Progenitor cell of endocrine pancreas (in vitro differentiated cells): ENCODE measurements at regions not wholly inside any gene's neighbourhood (a gene's known extent, or its start where the extent isn't known, plus 50 kb on each side); places are given as distances from the start of the nearest gene placed in this dataset.

Experiments
- DNase-seq: peaks from one replicate; pipeline ENCODE4 v3.0.0; 2021; ENCODE audit warnings: low spot score; ENCODE audit not compliant: unreplicated experiment
- H3K27ac Mint-ChIP-seq: 2 replicates; pipeline ENCODE4 v1.8.0; 2021; ENCODE audit warnings: mild to moderate bottlenecking, moderate library complexity, mixed read lengths
- H3K27me3 Mint-ChIP-seq: 2 replicates; pipeline ENCODE4 v1.8.0; 2021; ENCODE audit warnings: mixed read lengths
- H3K36me3 Mint-ChIP-seq: 2 replicates; pipeline ENCODE4 v1.8.0; 2022; ENCODE audit warnings: mixed read lengths; ENCODE audit not compliant: insufficient read depth
- H3K4me1 Mint-ChIP-seq: 2 replicates; pipeline ENCODE4 v1.8.0; 2021; ENCODE audit warnings: low read depth, mixed read lengths
- H3K4me3 Mint-ChIP-seq: 2 replicates; pipeline ENCODE4 v1.8.0; 2021; ENCODE audit warnings: low read depth, mild to moderate bottlenecking, moderate library complexity, mixed read lengths
- H3K9me3 Mint-ChIP-seq: 2 replicates; pipeline ENCODE4 v1.8.0; 2021; ENCODE audit warnings: low read depth, mixed read lengths
- TF ChIP-seq, protein P1 (sequence below): fragments of 200-600 bp; sonication (generic); IDR thresholded peaks from one replicate; pipeline ENCODE4 v1.5.0; 2021; ENCODE audit warnings: antibody characterized with exemption, mild to moderate bottlenecking; ENCODE audit not compliant: unreplicated experiment

- Mint-ChIP-seq H3K9me3 (peaks cover 17% of the 10 kb centered on the region), H3K36me3 (peaks cover 2% of the 10 kb centered on the region), H3K27ac (no peak overlapping the region), H3K27me3 (no peaks in the 10 kb centered on the region), H3K4me1 (no peaks in the 10 kb centered on the region), H3K4me3 (no peak overlapping the region)
- TF ChIP-seq, protein P1, sequence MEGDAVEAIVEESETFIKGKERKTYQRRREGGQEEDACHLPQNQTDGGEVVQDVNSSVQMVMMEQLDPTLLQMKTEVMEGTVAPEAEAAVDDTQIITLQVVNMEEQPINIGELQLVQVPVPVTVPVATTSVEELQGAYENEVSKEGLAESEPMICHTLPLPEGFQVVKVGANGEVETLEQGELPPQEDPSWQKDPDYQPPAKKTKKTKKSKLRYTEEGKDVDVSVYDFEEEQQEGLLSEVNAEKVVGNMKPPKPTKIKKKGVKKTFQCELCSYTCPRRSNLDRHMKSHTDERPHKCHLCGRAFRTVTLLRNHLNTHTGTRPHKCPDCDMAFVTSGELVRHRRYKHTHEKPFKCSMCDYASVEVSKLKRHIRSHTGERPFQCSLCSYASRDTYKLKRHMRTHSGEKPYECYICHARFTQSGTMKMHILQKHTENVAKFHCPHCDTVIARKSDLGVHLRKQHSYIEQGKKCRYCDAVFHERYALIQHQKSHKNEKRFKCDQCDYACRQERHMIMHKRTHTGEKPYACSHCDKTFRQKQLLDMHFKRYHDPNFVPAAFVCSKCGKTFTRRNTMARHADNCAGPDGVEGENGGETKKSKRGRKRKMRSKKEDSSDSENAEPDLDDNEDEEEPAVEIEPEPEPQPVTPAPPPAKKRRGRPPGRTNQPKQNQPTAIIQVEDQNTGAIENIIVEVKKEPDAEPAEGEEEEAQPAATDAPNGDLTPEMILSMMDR, result no peak
- no peak for DNase-seq
Measured at GRCh38 chr4:134958862-134959261, 757.3 kb upstream of the PABPC4L start.

DNA sequence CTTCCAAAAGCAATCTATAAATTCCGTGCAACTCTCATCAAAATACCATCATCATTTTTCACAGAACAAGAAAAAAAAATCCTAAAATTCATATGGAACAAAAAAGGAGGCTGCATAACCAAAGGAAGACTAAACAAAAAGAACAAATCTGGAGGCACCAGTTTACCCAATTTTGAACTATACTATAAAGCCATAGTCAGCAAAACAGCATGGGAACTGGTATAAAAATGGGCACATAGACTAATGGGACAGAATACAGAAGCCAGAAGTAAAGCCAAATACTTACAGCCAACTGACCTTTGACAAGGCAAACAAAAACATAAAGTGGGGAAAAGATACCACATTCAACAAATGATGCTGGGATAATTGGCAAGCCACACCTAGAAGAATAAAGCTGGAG is 753.5 kb upstream of the PABPC4L start:
- Mint-ChIP-seq H3K36me3 (peaks cover 2% of the 10 kb centered on the region), H3K4me3 (no peak overlapping the region), H3K9me3 (peaks cover 21% of the 10 kb centered on the region), H3K27me3 (no peaks in the 10 kb centered on the region), H3K27ac (no peak overlapping the region), H3K4me1 (no peaks in the 10 kb centered on the region)
- TF ChIP-seq, protein P1, result no peak
- DNase-seq, result no peak

GRCh38 chr4:134952775-134953174 is 751.2 kb upstream of the PABPC4L start:
- Mint-ChIP-seq H3K9me3 (peaks cover 21% of the 10 kb centered on the region), H3K36me3 (peaks cover 2% of the 10 kb centered on the region), H3K4me1 (no peaks in the 10 kb centered on the region), H3K4me3 (no peak overlapping the region), H3K27ac (no peak overlapping the region), H3K27me3 (no peaks in the 10 kb centered on the region)
- DNase-seq, result no peak
- TF ChIP-seq, protein P1, result no peak

GRCh38 chr4:134952305-134952704 is 750.7 kb upstream of the PABPC4L start:
- H3K27me3 Mint-ChIP-seq, result no peaks in the 10 kb centered on the region
- TF ChIP-seq, protein P1, result no peak
- peaks cover 2% of the 10 kb centered on the region for H3K36me3 Mint-ChIP-seq
- H3K4me1 Mint-ChIP-seq, result no peaks in the 10 kb centered on the region
- DNase-seq, result no peak
- H3K4me3 Mint-ChIP-seq, result no peak overlapping the region
- H3K9me3 Mint-ChIP-seq, result peaks cover 21% of the 10 kb centered on the region
- H3K27ac Mint-ChIP-seq, result no peak overlapping the region

- no peaks in the 10 kb centered on the region for H3K27me3 Mint-ChIP-seq
- TF ChIP-seq, protein P1, result no peak
- no peaks in the 10 kb centered on the region for H3K4me1 Mint-ChIP-seq
- no peaks in the 10 kb centered on the region for H3K36me3 Mint-ChIP-seq
- H3K9me3 Mint-ChIP-seq, result peaks cover 5% of the 10 kb centered on the region
- DNase-seq, result no peak
- no peak overlapping the region for H3K4me3 Mint-ChIP-seq
- no peak overlapping the region for H3K27ac Mint-ChIP-seq
Measured at GRCh38 chr4:134948110-134948642, 746.6 kb upstream of the PABPC4L start.
